Posterior vena cava (tissue), 2 donors: ENCODE measurements at regions not wholly inside any gene's neighbourhood (a gene's known extent, or its start where the extent isn't known, plus 50 kb on each side); places are given as distances from the start of the nearest gene placed in this dataset.
"Not testable (repeated sequence)": the region's sequence is repeated elsewhere in the genome, so short reads cannot be mapped to it uniquely, and the experiment has no call there.

Experiments used
- DNase-seq: peaks from one replicate; pipeline ENCODE4 v3.0.0-alpha.2; 2020; ENCODE audit warnings: low spot score
- intact Hi-C, 2 donors: fragments of 100-400 bp; cut with DNase I; formaldehyde crosslinking; loops; one replicate each; pipeline versions ENCODE4 v1.14.1 to v1.14.2; 2022 to 2023
- donor health status: DM: yes; HTN: yes; CAD: no.
- donor health status: DM: yes; HTN: yes; CAD: no.

DNA sequence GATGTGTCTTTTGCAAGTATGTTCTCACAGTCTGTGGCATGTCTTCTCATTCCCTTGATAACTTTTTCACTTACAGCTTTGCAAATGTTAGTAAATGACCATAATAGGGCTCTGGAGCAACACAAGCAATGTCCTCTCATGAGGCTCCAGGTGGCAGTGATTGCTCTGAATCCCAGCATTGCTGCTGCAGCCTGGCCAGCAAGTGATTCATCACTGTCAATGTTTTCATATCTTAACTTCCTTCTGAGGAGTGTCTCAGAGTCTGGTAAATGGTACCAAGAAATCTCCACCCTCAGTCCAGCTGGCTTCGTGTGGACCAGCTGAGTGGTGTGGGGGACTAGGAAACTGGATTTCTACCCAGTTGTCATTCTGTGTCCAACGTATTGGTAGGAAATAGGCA, 139.6 kb downstream of the MYLK4 start:
- no peak for DNase-seq
- intact Hi-C loops, result no loop called here

GRCh38 chr6:2608503-2608902, 142.2 kb downstream of the MYLK4 start:
- DNase-seq, result no peak
- intact Hi-C loops, result no loop called here

GRCh38 chr6:2600363-2600762, 150.4 kb downstream of the MYLK4 start:
- no peak for DNase-seq

DNA sequence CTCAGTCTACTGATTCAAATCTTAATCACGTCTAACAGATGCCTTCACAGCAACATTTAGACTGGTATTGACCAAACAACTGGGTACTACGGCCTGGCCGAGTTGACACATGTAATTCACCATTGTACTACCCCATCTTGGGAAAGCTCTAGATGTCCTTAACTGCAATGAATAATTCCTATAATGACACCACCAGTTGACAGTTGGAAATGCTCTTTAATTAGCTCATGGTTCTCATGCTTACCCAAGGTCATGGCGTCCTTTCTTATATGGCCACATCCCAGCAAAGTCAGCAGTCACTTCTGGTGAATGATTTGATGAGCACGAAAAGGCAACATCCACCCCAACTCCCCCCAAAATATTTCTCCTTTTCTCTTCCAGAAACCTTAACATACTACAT, 150.9 kb downstream of the MYLK4 start:
- DNase-seq, result no peak
- intact Hi-C loops, result no loop called here

More at GRCh38 chr6:2600363-2600762, 150.4 kb downstream of the MYLK4 start:
- intact Hi-C loops, result no loop called here

DNA sequence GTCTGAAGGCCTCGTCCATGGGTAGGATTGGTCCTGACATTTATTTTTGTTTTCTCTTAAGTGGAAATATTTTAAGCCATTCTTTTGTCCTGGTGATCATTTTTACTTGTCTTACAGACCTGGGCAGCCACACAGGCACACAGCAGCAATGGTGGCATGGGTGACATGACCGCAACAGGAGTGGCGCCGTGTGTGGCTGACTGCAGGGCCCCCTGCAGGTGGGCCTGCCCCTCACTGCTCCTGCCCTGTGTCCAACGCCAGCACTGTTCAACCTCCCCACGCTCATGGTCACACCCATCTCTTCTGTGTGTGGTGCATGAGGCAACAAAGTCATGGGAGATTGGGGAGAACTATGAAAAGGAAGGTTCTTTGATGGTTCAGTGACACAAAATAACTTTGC, 151.9 kb downstream of the MYLK4 start:
- DNase-seq, result no peak
- intact Hi-C loops, result no loop called here

DNA sequence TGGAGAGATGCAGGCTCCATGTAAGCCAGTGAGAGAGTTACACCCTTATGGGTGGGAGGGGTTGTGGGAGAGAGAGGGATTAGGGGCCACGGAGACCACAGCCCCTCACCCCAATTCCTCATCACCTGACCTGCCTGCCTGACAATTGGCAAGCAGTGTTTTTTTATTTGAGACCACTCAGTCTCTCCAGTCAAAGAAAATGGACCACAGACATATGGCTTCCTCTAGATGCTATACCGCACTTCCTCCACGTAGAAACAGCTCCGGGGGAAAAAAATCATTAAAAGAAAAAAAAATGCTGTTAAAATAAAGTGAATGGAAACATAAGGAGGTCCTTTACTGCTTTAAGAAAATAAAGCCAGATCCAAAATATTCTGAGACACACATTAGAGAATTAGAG, 152.7 kb downstream of the MYLK4 start:
- no peak for DNase-seq
- intact Hi-C loops, result no loop called here

GRCh38 chr6:2597457-2597856, 153.3 kb downstream of the MYLK4 start:
- DNase-seq, intact Hi-C loops: not testable (repeated sequence)

DNA sequence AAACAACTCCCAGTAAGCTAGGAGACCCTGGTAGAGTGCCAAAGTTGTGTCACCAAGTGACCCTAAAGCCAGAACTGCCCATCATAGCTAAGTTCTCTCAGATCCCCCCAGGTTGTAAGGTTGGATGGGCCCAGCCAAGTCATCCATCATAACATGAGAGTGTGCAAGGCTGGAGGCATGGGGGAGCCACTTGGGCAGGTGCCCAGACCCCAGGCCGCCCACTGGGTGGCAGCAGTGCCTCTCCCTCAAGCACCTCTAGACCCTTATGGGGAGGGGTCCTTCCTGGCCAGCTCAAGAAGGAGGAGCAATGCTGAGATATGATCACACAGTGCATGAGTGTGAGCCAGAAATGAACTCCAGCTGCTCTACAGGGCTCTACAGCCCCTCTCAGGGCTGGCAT, 154.5 kb downstream of the MYLK4 start:
- DNase-seq, result no peak
- intact Hi-C loops, result no loop called here

DNA sequence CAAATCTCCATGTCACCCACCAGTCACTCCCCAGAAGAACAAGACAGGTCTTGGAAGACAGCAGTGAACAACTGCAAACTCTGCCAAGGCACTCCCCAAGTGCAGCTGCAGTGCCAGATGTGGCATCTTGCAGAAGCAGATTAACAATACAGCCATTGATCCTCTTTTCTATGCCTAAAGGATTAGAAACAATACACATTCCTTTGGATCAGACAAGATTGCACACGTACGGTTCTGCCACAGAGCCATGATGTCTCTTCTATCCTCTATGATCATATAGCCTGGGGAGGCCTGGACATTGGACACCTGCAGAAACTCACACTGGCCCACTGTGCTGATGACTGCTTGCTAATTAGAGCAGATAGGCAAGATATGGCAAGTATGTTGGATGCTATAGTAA, 155.9 kb downstream of the MYLK4 start:
- DNase-seq, result no peak
- intact Hi-C loops, result no loop called here

DNA sequence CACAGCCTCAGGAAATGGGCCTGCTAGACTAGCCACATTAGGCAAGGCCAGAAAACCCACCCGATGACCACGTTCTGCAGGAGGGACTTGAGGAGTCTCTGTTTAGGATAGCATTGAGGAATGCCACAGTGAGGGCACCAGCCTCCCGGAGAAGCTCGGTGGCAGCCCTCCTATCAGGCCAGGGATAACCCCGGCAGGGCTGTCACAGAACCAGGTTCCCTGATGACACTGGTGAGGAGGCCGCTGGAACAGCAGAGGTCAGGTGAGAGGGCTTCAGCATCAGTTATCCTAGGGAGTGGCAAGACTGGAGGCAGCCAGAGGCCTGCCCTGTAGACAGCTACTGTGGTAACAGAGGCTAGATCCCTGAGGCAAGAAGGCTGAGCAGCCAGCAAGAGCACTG, 157.6 kb downstream of the MYLK4 start:
- DNase-seq, result no peak
- intact Hi-C loops, result no loop called here

GRCh38 chr6:2589171-2589661, 161.5 kb downstream of the MYLK4 start:
- no peak for DNase-seq
- intact Hi-C loops, result no loop called here

- intact Hi-C loops, result no loop called here
- DNase-seq, result no peak
These were observed 167.3 kb downstream of the MYLK4 start for GRCh38 chr6:2583459-2583858.

GRCh38 chr6:2582268-2582667, 168.5 kb downstream of the MYLK4 start:
- intact Hi-C loops, result no loop called here
- DNase-seq, result no peak

DNA sequence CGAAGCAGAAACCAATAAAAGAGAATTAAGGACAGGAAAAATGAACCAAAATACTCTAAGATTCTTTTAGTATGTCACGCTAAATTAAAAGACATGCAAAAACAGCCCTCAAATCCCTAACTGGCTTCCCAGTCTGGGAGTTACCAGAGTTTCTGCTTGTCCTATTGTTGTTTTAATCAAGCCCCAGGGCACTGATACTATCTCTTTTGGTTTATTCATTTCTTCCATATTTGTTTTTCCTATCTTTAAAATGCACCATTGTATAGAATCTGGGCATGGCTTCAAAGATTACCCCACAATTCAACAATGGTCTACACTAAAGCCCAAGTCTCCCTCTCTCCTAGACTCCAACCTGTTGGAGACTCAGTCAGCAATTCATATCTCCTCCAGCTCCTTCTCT, 169.1 kb downstream of the MYLK4 start:
- intact Hi-C loops, result no loop called here
- no peak for DNase-seq

DNA sequence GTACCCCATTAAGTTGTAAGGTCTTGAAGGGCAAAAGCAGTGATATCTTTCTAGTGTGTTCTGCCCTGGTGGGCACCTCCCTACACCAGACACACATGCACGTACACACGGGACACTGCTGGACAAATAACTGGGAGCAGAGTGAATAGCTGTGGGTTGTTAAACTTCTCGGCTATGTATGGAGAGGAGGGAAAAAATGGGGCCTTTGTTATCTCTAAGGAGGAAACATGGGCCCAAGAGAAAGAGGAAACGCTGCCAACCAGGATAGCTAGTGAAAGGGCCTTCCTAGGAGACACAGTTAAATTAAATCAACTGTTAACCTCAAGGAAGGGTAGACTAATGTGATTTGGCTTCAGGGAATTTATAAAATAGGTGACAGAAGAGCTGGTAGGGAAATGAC, 169.7 kb downstream of the MYLK4 start:
- DNase-seq, result no peak
- intact Hi-C loops, result no loop called here

DNA sequence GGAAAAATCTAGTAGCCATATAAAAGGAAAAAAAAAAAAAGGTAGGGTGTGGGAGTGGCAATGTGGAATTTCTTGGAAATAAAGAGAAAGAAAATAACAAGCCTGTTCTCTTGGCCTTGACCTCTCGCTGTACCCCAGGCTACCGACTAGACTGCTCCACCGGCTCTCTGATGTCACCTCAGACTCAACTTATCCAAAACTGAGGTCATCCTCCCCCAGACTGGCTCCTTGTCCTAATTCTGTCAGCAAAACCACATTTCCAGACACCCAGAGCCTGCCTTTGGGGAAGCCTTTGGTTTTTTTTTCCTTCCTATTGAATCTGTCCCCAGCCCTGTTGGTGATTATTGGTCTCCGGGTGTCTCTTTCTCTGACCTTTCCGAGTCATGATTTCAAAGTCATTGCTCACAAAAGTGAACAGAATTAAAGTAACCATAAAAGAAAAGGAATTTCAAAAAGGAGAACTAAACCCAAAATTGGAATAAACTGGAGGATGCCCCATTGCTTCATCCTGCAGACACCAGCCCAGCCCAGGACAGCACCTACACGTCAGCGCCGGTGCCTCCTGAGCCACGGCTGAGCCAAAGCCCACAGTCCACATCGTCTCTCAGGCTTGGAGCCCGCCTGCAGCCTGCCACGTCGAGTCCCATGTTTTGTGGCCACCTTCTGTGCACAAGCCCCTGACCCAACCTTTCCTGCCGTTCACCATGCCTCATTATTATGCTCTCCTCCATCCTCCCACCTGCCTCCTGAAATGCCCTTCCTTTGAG, 170.7 kb downstream of the MYLK4 start:
- DNase-seq, result no peak
- intact Hi-C loops, result no loop called here

DNA sequence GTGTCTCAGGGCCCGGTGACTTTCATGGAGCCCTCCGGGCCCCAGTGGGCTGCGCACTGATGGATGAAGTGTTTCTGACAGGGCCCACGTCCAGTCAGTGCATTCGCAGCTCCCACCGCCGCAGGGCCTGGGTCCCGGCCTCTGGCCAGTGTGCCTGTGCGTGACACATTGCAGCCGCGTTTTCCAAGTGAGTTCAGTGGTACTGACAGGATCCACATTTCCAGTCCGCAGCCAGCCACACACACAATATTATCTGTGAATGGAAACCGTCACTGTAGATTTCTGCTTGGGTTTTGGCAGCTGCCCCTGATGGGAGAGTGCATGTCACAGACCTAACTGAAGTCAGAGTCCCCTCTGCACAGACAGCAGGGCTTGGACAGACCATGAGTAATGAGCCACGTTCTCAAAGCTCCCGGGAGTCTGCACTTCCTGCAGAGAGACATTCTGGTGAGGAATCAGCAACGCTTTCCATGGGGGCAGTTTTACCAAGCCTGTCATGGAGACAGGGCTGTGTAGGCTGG, 171.4 kb downstream of the MYLK4 start:
- no peak for DNase-seq
- intact Hi-C loops, result no loop called here

DNA sequence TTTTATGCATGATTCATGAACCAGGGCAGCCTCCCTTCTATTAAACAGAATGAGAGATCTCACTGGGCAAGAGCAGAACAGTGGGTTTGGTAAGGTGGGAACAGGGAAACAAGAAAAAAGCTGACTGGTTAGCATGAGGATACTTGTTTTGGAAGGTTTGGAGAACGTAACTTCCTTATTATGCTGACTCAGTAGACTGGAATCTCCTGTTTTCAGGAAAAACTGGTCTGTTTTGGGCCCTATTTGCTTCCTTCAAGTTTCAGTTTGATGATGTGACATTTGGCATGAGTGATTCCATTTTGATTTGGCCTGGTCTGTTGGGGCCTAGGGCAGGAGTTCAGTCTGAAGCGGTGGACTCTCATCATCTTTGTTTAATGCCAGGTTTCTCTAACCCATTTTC, 172.0 kb downstream of the MYLK4 start:
- DNase-seq, result no peak
- intact Hi-C loops, result no loop called here

DNA sequence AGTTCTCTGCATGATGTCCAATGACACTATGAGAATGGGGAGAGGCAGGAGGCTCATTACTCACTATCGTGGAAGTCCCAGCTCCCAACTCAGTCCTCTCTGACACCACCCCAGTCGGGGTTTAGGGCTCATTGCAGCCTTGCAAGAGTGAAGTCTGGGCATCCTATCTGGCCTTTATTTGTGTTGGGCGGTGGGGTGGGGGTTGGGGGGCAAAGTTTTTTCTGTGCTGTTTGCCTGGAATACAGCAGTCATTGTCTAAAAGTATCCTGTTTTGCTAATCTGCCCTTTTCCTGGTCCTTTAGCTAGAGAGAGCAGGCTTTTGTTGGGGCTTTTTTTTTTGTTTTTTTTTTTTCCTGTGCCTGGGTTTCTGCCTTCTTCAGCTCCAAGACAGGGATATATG, 174.2 kb downstream of the MYLK4 start:
- no peak for DNase-seq
- intact Hi-C loops, result no loop called here

DNA sequence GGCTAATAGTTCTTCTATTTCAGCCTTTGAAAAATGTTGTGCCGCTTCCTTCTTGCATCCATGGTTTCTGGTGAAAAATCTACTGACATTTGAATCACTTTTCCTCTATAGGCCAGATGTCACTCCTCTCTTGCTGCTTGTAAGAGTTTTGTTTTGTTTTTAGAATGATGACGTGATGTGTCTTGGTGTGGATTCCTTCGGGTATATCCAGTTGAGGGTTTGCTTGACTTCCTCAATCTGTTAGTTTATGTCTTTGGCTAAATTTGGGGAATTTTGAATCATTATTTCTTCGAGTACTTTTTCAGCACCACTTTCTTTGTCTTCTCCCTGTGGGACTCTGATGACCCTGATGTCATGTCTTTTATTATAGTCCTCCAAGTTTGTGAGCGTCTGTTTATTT, 175.5 kb downstream of the MYLK4 start:
- DNase-seq, result no peak
- intact Hi-C loops, result no loop called here

DNA sequence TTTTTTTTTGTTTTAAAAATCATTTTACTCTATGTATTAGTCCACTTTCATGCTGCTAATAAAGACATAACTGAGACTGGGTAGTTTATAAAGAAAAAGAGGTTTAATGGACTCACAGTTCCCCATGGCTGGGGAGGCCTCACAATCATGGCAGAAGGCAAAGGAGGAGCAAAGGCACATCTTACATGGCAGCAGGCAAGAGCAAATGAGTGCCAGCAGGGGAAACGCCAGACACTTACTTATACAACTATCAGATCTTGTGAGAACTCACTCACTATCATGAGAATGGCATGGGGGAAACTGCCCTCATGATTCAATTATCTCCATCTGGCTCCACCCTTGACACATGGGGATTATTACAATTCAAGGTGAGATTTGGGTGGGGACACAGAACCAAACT, 181.3 kb downstream of the MYLK4 start:
- intact Hi-C loops, result loop anchor here in 1 of 2 donors (10.0 kb wide), 1 partner anchor 755 kb away; no protein-coding TSS in a partner anchor
- DNase-seq, result not testable (repeated sequence)
